ENCODE measurements at regions not wholly inside any gene's neighbourhood (a gene's known extent, or its start where the extent isn't known, plus 50 kb on each side); places are given as distances from the start of the nearest gene placed in this dataset.

- TF ChIP-seq CTCF (IDR thresholded peaks at IDR 0.05): no peak
- TF ChIP-seq POLR2A (IDR thresholded peaks at IDR 0.05): no peak
Measured at GRCh38 chr17:51389875-51390274, 129.5 kb downstream of the UTP18 start.

Measured in uterus (tissue), 2 donors.